AG10803 (cell line): ENCODE measurements at regions not wholly inside any gene's neighbourhood (a gene's known extent, or its start where the extent isn't known, plus 50 kb on each side); places are given as distances from the start of the nearest gene placed in this dataset.

ENCODE experiments used
- DNase-seq: peaks from one replicate; pipeline ENCODE4 v3.0.0; 2010; ENCODE audit warnings: low read depth
- H3K4me3 ChIP-seq: 2 replicates; pipeline ENCODE4 v1.5.1; 2011; ENCODE audit warnings: mild to moderate bottlenecking, low read length, control low read depth
- CTCF ChIP-seq: conservative IDR thresholded peaks from 2 replicates; pipeline ENCODE4 v1.5.1; 2011; ENCODE audit warnings: mild to moderate bottlenecking, low read length, control low read depth, inconsistent platforms

- H3K4me3 ChIP-seq = no peak overlapping the region
- no peak for TF ChIP-seq CTCF
- no peak for DNase-seq
Measured at GRCh38 chr12:92535961-92536360, 166.8 kb upstream of the PLEKHG7 start.

- peak; percentile 20 for DNase-seq
- H3K4me3 ChIP-seq = no peak overlapping the region
- TF ChIP-seq CTCF = no peak
Measured at GRCh38 chr12:92533280-92533890, 169.4 kb upstream of the PLEKHG7 start.

- no peak for DNase-seq
- no peak for TF ChIP-seq CTCF
- no peak overlapping the region for H3K4me3 ChIP-seq
Measured at GRCh38 chr12:92530706-92531105, 172.1 kb upstream of the PLEKHG7 start.

- no peak for DNase-seq
- no peak overlapping the region for H3K4me3 ChIP-seq
- no peak for TF ChIP-seq CTCF
Measured at GRCh38 chr12:92529944-92530343, 172.8 kb upstream of the PLEKHG7 start.

GRCh38 chr12:92528586-92528985, 174.2 kb upstream of the PLEKHG7 start:
- TF ChIP-seq CTCF = no peak
- H3K4me3 ChIP-seq = no peak overlapping the region
- DNase-seq = no peak

GRCh38 chr12:92528097-92528496, 174.7 kb upstream of the PLEKHG7 start:
- TF ChIP-seq CTCF = no peak
- no peak overlapping the region for H3K4me3 ChIP-seq
- no peak for DNase-seq

- no peak for DNase-seq
- H3K4me3 ChIP-seq = no peak overlapping the region
- no peak for TF ChIP-seq CTCF
Measured at GRCh38 chr12:92524489-92524888, 178.3 kb upstream of the PLEKHG7 start.
